Keratinocyte (primary cell): ENCODE measurements at regions not wholly inside any gene's neighbourhood (a gene's known extent, or its start where the extent isn't known, plus 50 kb on each side); places are given as distances from the start of the nearest gene placed in this dataset.

ENCODE experiments used
- EZH2 ChIP-seq: IDR thresholded peaks from one replicate; pipeline ENCODE4 v1.6.1; 2012; ENCODE audit warnings: inconsistent platforms, mild to moderate bottlenecking, low read length, moderate library complexity
- TF ChIP-seq, protein P1 (sequence below), 3 experiments: IDR thresholded peaks in 1 of 3; conservative IDR thresholded peaks in 1 of 3; optimal IDR thresholded peaks in 1 of 3; 2 replicates in 2 of 3; 3 replicates in 1 of 3; pipeline versions ENCODE3 to v1.5.1; 2011; ENCODE audit warnings: low read length in 3 of 3, mild to moderate bottlenecking in 3 of 3, moderate library complexity in 2 of 3, control low read depth in 1 of 3, inconsistent platforms in 1 of 3; ENCODE audit not compliant: insufficient read depth in 2 of 3; ENCODE audit errors: extremely low read depth in 1 of 3

DNA sequence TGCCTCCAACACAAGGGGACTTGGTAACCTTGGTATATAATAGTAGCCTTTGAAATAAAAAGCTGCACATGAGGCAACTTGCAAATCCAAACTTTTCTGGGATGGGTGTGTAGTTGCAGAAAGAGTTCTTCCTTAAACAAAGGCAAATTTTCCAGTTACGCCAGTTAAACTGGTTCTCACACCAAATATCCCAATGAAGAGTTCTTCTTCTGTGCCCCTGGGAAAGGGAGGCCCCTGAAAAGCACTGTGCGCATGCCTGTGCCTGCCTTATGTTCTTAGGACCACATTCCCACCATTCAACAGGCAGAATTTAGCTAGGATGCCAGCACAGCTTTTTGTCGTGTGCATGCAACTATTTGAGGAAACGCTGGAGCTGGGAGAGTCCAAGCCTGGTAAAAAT, 164.8 kb upstream of the SLC25A13 start:
- TF ChIP-seq, protein P1, sequence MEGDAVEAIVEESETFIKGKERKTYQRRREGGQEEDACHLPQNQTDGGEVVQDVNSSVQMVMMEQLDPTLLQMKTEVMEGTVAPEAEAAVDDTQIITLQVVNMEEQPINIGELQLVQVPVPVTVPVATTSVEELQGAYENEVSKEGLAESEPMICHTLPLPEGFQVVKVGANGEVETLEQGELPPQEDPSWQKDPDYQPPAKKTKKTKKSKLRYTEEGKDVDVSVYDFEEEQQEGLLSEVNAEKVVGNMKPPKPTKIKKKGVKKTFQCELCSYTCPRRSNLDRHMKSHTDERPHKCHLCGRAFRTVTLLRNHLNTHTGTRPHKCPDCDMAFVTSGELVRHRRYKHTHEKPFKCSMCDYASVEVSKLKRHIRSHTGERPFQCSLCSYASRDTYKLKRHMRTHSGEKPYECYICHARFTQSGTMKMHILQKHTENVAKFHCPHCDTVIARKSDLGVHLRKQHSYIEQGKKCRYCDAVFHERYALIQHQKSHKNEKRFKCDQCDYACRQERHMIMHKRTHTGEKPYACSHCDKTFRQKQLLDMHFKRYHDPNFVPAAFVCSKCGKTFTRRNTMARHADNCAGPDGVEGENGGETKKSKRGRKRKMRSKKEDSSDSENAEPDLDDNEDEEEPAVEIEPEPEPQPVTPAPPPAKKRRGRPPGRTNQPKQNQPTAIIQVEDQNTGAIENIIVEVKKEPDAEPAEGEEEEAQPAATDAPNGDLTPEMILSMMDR (optimal IDR thresholded peaks at IDR 0.05 in 1 of 3, IDR thresholded peaks at IDR 0.05 in 1 of 3, conservative IDR thresholded peaks at IDR 0.05 in 1 of 3; ENCODE audit: extremely low read depth in 1 of 3, insufficient read depth in 2 of 3, low read length in 3 of 3): no peak
- TF ChIP-seq EZH2: no peak
